Left ventricle myocardium inferior (tissue), 1 donor: ENCODE measurements at regions not wholly inside any gene's neighbourhood (a gene's known extent, or its start where the extent isn't known, plus 50 kb on each side); places are given as distances from the start of the nearest gene placed in this dataset.
"Not testable (repeated sequence)": the region's sequence is repeated elsewhere in the genome, so short reads cannot be mapped to it uniquely, and the experiment has no call there.

Experiments used
- DNase-seq: peaks from one replicate; pipeline ENCODE4 v3.0.0-alpha.2; 2020
- H3K27ac ChIP-seq: fragments of 200-600 bp; replicated peaks from 2 replicates; pipeline ENCODE4 v1.8.0; 2021
- H3K27me3 ChIP-seq: fragments of 200-600 bp; 2 replicates; pipeline ENCODE4 v1.8.0; 2021; ENCODE audit warnings: low read depth
- H3K36me3 ChIP-seq: fragments of 200-600 bp; 2 replicates; pipeline ENCODE4 v1.8.0; 2021
- H3K4me1 ChIP-seq: fragments of 200-600 bp; 2 replicates; pipeline ENCODE4 v1.8.0; 2021
- H3K4me3 ChIP-seq: fragments of 200-600 bp; 2 replicates; pipeline ENCODE4 v1.8.0; 2021; ENCODE audit warnings: mild to moderate bottlenecking, moderate library complexity
- H3K9me3 ChIP-seq: fragments of 200-600 bp; replicated peaks from 2 replicates; pipeline ENCODE4 v1.8.0; 2021
- intact Hi-C: fragments of 100-400 bp; cut with micrococcal nuclease; formaldehyde crosslinking; loops from one replicate; pipeline ENCODE4 v1.11.0; 2022
- TF ChIP-seq, protein P1 (sequence below): fragments of 200-600 bp; IDR thresholded peaks from 2 replicates; pipeline ENCODE4 v1.8.0; 2021; ENCODE audit warnings: antibody characterized with exemption, mild to moderate bottlenecking, borderline replicate concordance
- donor health status: DM: no; HTN: yes; CAD: no; lungs with severe emphysema.

DNA sequence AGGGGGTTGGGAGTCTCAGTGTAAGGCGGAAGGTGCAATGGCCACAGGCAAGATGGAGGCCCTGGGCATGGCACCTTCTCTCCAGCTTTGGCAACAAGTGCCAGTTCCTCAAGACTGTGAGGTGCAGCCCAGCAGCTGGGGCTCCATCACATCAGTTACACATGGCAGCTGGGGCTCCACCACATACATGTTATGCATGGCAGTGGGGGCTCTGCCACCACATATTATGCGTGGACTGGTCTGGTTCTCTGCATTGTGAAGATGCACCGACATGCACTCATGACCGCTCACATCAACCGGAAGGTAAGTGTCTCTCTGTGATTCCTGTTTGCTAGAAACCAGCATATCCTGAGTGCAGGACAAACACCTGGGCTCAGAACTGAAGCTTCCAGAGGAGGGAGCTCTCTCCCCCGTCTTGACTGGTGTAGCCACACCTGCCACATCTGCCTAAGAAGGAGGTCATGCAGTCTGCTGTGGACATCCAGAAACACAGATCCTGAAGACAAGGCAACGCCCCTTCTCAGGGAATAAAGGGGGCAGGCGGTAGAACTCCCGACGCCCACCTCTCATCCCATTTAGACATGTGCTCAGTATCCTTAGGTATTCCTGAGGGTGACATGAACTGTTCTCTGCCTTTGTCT, 104.1 kb upstream of the TMPRSS2 start:
- H3K4me1 ChIP-seq, result peaks cover 21% of the 10 kb centered on the region
- TF ChIP-seq, protein P1, sequence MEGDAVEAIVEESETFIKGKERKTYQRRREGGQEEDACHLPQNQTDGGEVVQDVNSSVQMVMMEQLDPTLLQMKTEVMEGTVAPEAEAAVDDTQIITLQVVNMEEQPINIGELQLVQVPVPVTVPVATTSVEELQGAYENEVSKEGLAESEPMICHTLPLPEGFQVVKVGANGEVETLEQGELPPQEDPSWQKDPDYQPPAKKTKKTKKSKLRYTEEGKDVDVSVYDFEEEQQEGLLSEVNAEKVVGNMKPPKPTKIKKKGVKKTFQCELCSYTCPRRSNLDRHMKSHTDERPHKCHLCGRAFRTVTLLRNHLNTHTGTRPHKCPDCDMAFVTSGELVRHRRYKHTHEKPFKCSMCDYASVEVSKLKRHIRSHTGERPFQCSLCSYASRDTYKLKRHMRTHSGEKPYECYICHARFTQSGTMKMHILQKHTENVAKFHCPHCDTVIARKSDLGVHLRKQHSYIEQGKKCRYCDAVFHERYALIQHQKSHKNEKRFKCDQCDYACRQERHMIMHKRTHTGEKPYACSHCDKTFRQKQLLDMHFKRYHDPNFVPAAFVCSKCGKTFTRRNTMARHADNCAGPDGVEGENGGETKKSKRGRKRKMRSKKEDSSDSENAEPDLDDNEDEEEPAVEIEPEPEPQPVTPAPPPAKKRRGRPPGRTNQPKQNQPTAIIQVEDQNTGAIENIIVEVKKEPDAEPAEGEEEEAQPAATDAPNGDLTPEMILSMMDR, result no peak
- intact Hi-C loops, result no loop called here
- H3K9me3 ChIP-seq, result no peaks in the 10 kb centered on the region
- H3K36me3 ChIP-seq, result no peaks in the 10 kb centered on the region
- DNase-seq, result no peak
- H3K27me3 ChIP-seq, result peaks cover 70% of the 10 kb centered on the region
- H3K4me3 ChIP-seq, result no peak overlapping the region
- H3K27ac ChIP-seq, result peak overlapping the region; percentile 20

DNA sequence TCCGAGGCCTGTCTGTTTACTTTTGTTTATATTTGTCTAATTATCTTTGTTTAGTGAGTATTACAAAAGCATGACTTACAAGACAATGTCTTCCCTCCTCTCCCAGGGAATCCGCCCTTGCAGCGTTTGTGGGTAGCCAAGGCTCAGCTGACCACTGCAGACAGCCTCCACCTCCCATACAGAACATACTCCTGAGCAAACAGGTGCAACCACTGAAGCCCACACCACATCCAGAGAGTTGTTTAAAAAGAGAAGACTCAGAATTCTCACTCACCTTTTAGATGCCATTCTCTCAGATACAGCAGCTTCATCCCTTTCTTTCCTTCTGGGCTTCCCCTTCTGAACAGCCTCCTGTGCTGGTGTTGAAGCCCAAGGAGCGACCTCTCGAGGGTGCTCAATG, 103.5 kb upstream of the TMPRSS2 start:
- H3K27me3 ChIP-seq, result peaks cover 77% of the 10 kb centered on the region
- no peaks in the 10 kb centered on the region for H3K9me3 ChIP-seq
- DNase-seq, result no peak
- H3K27ac ChIP-seq, result no peak overlapping the region
- TF ChIP-seq, protein P1, result no peak
- intact Hi-C loops, result no loop called here
- H3K36me3 ChIP-seq, result no peaks in the 10 kb centered on the region
- peaks cover 19% of the 10 kb centered on the region for H3K4me1 ChIP-seq
- no peak overlapping the region for H3K4me3 ChIP-seq

DNA sequence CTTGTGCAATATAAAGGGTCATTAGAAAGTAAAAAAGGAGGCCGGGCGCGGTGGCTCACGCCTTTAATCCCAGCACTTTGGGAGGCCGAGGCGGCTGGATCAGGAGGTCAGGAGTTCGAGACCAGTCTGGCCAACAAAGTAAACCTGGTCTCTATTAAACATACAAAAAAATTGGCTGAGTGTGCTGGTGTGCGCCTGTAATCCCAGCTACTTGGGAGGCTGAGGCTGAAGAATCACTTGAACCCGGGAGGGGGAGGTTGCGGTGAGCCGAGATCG, 102.8 kb upstream of the TMPRSS2 start:
- DNase-seq, H3K9me3 ChIP-seq, H3K27ac ChIP-seq, intact Hi-C loops, H3K4me3 ChIP-seq, H3K36me3 ChIP-seq: not testable (repeated sequence)
- Histone ChIP-seq H3K4me1 (peaks cover 13% of the 10 kb centered on the region), H3K27me3 (peaks cover 83% of the 10 kb centered on the region)

DNA sequence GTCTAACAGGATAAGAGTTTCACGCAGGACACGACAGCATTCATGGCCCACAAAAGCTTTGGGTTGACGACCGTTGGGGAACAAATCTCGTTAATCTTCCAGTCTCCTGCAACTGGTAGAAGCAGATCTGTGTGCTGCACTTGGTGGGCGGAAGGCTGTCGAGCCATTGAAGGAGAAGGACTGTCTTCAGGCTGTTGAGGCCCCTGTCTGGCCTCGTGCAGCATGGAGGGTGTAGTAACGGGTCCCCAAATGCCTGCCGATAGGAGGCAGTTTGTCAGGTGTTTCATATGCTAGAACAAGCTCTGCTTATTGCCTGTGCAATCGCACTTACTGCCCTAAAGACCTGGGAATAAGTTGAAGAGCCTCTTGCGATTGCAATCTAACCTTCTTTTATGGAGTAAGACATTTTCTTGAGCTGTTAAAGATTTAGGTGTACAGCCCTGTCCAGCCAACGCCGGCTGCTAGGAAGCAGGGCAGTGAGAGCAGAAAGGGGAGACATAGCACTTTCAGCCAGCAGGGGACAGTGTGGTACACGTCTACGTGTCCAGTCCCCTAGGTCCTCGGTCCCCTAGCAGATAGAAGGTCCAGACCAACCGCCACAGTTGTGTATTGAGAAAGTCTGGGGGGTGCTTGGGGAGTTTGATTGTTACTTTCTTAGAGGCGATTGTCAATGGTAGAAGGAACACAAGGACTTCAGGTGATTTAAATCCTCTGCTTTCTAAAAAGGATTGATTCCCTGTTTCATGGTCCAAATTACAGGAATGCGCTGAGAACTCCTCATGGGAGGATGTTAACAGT, 102.3 kb upstream of the TMPRSS2 start:
- intact Hi-C loops, result no loop called here
- peak; percentile 55 for DNase-seq
- H3K9me3 ChIP-seq, result no peaks in the 10 kb centered on the region
- TF ChIP-seq, protein P1, result peak; percentile 83
- H3K27me3 ChIP-seq, result peaks cover 89% of the 10 kb centered on the region
- no peaks in the 10 kb centered on the region for H3K36me3 ChIP-seq
- no peak overlapping the region for H3K27ac ChIP-seq
- H3K4me3 ChIP-seq, result no peak overlapping the region
- H3K4me1 ChIP-seq, result peaks cover 13% of the 10 kb centered on the region

DNA sequence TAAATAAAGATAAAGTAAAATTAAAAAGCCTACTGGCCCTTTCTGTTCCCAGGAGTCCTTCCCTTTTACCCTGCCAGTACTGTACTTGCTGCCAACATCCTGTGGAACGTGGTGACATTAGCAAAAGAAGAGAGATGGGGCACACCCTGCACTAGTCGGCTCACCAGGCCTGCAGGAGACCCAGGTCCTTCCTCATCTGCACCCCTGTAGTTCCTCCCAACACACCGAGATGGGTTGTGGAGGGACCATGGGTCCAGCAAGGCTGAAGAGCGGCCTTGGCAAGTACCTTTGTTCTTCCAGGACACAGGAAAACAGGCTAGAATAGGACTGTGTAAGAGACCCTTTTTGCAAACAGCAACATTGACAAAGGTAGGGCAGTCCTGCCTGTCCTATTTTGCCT, 98.7 kb upstream of the TMPRSS2 start:
- Histone ChIP-seq H3K9me3 (no peaks in the 10 kb centered on the region), H3K4me3 (no peak overlapping the region), H3K27me3 (peaks cover 88% of the 10 kb centered on the region), H3K36me3 (no peaks in the 10 kb centered on the region), H3K27ac (no peak overlapping the region), H3K4me1 (no peaks in the 10 kb centered on the region)
- DNase-seq, result no peak
- intact Hi-C loops, result no loop called here
- TF ChIP-seq, protein P1, result no peak

DNA sequence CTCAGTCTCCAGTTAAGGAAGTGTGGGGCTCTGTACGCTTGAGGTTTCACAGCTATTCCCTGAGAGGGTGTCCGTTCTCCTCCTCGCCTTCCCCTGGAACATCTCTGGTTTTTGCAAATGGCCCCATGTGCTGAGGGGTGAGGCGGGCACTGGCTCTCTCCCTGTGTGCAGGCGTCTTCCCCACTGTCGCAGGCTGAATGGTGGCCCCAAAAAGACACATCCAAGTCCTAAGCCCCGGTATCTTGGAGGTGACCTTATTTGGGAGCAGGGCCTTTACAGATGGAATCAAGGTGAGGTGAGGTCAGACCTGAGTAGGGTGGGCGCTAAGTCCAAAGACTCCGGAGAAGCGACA, 98.0 kb upstream of the TMPRSS2 start:
- Histone ChIP-seq H3K9me3 (no peaks in the 10 kb centered on the region), H3K27ac (no peak overlapping the region), H3K4me3 (no peak overlapping the region), H3K36me3 (no peaks in the 10 kb centered on the region), H3K4me1 (no peaks in the 10 kb centered on the region), H3K27me3 (peaks cover 80% of the 10 kb centered on the region)
- intact Hi-C loops, result no loop called here
- TF ChIP-seq, protein P1, result no peak
- no peak for DNase-seq
